ENCODE measurements at regions not wholly inside any gene's neighbourhood (a gene's known extent, or its start where the extent isn't known, plus 50 kb on each side); places are given as distances from the start of the nearest gene placed in this dataset.

DNA sequence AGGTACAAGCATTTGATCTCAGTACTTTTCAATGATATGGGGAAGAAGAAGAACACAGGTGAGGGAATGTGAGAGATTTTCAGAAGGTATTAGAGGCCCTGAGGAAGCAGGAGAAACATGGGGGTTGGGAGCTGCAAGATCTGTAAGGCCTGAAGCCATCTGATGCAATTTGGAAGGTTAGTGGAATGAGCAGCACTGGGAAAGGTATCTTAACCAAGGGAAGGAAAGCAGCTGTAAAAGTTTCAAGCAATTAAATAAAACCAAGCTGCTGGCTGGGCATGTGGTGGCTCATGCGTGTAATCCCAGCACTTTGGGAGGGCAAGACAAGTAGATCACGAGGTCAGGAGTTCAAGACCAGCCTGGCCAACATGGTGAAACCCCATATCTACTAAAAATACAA, 104.4 kb upstream of the PARP11 start:
- Histone ChIP-seq H3K4me1 (ENCODE audit: control insufficient read depth, extremely low read depth, insufficient read depth, low read length) (no peaks in the 10 kb centered on the region), H2AFZ (ENCODE audit: low read depth, low read length) (no peak overlapping the region), H3K9ac (replicated peaks; ENCODE audit: extremely low read depth, insufficient read depth, low read length) (no peak overlapping the region), H3K27me3 (ENCODE audit: control insufficient read depth in 2 of 2, insufficient read depth in 2 of 2, low read length in 2 of 2) (no peaks in the 10 kb centered on the region), H3K27ac (ENCODE audit: insufficient read depth, low read depth, low read length) (no peak overlapping the region), H3K9me3 (replicated peaks; ENCODE audit: control insufficient read depth, insufficient read depth, low read length) (no peaks in the 10 kb centered on the region), H3K36me3 (ENCODE audit: control insufficient read depth in 2 of 2, extremely low read depth in 1 of 2, insufficient read depth in 2 of 2, low read length in 2 of 2) (no peaks in the 10 kb centered on the region), H3K79me2 (ENCODE audit: control insufficient read depth, insufficient read depth, low read length) (no peaks in the 10 kb centered on the region), H3K9me1 (replicated peaks; ENCODE audit: control insufficient read depth, extremely low read depth, insufficient read depth, low read length) (no peaks in the 10 kb centered on the region), H3K4me3 (replicated peaks in 1 of 3; ENCODE audit: insufficient read depth in 1 of 3, low read depth in 1 of 3, low read length in 3 of 3) (no peak overlapping the region), H4K20me1 (replicated peaks; ENCODE audit: control insufficient read depth, extremely low read depth, insufficient read depth, low read length) (no peaks in the 10 kb centered on the region), H3K4me2 (ENCODE audit: insufficient read depth, low read length) (no peak overlapping the region)
- DNase-seq (ENCODE audit: low read depth, low spot score) (no peak), FAIRE-seq (no peak)
- dilution Hi-C loops (cut with MboI; ENCODE audit: extremely low pct_ligation_motif_present, low sequenced_read_pairs) (no loop called here), intact Hi-C loops (cut with micrococcal nuclease) (no loop called here)
- POLR2A ChIA-PET: no interaction called here
- no TSS peak for BruUV-seq (replicated peaks)
- TF ChIP-seq MAX (IDR thresholded peaks at IDR 0.05; ENCODE audit: insufficient read depth, insufficient read length): no peak
- no peak for TF ChIP-seq POLR2AphosphoS5 (IDR thresholded peaks at IDR 0.05; ENCODE audit: insufficient read depth, low read depth, low read length)
- no peak for TF ChIP-seq MYC (IDR thresholded peaks at IDR 0.05; ENCODE audit: low read depth, low read length)
- TF ChIP-seq, protein P1, sequence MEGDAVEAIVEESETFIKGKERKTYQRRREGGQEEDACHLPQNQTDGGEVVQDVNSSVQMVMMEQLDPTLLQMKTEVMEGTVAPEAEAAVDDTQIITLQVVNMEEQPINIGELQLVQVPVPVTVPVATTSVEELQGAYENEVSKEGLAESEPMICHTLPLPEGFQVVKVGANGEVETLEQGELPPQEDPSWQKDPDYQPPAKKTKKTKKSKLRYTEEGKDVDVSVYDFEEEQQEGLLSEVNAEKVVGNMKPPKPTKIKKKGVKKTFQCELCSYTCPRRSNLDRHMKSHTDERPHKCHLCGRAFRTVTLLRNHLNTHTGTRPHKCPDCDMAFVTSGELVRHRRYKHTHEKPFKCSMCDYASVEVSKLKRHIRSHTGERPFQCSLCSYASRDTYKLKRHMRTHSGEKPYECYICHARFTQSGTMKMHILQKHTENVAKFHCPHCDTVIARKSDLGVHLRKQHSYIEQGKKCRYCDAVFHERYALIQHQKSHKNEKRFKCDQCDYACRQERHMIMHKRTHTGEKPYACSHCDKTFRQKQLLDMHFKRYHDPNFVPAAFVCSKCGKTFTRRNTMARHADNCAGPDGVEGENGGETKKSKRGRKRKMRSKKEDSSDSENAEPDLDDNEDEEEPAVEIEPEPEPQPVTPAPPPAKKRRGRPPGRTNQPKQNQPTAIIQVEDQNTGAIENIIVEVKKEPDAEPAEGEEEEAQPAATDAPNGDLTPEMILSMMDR (IDR thresholded peaks at IDR 0.05; ENCODE audit: extremely low read depth in 1 of 2, insufficient read depth in 1 of 2, low read depth in 1 of 2, low read length in 2 of 2): no peak
- TF ChIP-seq GATA2 (IDR thresholded peaks at IDR 0.05; ENCODE audit: insufficient read depth, insufficient read length, low read depth, low read length): no peak
- no peak for TF ChIP-seq JUN (IDR thresholded peaks at IDR 0.05; ENCODE audit: borderline replicate concordance, insufficient read depth, insufficient read length, low read depth)
- no peak for TF ChIP-seq FOS (IDR thresholded peaks at IDR 0.05; ENCODE audit: borderline replicate concordance, insufficient read depth, low read length)
- no peak for TF ChIP-seq POLR2A (IDR thresholded peaks at IDR 0.05; ENCODE audit: low read depth, low read length)
- TF ChIP-seq EZH2 (IDR thresholded peaks at IDR 0.05; ENCODE audit: borderline replicate concordance, low read depth, low read length, severe bottlenecking): no peak
- CTCF ChIA-PET: no interaction called here

Data from endothelial cell of umbilical vein (primary cell).